ENCODE measurements at regions not wholly inside any gene's neighbourhood (a gene's known extent, or its start where the extent isn't known, plus 50 kb on each side); places are given as distances from the start of the nearest gene placed in this dataset.
A peak's percentile ranks its signal among the peaks of the same experiment; 100 is the strongest.

DNA sequence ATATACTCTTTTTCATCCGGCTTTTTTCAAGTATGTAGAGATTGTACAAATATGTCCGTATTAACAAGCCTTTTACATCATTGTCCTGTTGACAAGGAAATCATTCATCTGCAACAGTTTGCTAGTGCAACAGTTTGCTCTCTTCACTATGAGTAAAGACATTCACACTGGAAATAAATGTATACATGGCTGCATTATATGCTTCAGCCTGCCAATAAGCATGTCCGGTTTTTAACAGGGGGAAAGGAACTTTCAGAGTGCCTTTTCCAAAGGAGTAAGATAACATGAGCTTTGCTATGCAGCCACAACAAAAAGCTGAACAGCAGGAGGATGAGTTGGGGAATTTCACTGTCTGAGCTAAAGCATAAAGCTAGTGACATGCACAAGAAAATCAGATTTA lies 99.4 kb upstream of the ADTRP start (continued):
- TF ChIP-seq, protein P1, sequence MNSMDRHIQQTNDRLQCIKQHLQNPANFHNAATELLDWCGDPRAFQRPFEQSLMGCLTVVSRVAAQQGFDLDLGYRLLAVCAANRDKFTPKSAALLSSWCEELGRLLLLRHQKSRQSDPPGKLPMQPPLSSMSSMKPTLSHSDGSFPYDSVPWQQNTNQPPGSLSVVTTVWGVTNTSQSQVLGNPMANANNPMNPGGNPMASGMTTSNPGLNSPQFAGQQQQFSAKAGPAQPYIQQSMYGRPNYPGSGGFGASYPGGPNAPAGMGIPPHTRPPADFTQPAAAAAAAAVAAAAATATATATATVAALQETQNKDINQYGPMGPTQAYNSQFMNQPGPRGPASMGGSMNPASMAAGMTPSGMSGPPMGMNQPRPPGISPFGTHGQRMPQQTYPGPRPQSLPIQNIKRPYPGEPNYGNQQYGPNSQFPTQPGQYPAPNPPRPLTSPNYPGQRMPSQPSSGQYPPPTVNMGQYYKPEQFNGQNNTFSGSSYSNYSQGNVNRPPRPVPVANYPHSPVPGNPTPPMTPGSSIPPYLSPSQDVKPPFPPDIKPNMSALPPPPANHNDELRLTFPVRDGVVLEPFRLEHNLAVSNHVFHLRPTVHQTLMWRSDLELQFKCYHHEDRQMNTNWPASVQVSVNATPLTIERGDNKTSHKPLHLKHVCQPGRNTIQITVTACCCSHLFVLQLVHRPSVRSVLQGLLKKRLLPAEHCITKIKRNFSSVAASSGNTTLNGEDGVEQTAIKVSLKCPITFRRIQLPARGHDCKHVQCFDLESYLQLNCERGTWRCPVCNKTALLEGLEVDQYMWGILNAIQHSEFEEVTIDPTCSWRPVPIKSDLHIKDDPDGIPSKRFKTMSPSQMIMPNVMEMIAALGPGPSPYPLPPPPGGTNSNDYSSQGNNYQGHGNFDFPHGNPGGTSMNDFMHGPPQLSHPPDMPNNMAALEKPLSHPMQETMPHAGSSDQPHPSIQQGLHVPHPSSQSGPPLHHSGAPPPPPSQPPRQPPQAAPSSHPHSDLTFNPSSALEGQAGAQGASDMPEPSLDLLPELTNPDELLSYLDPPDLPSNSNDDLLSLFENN (IDR thresholded peaks at IDR 0.05; ENCODE audit: low read depth in 2 of 2, low read length in 2 of 2), result no peak
- TF ChIP-seq ZSCAN32 (CRISPR knock-in tag; IDR thresholded peaks at IDR 0.05) (no peak), SOX6 (IDR thresholded peaks at IDR 0.05) (no peak)

DNA sequence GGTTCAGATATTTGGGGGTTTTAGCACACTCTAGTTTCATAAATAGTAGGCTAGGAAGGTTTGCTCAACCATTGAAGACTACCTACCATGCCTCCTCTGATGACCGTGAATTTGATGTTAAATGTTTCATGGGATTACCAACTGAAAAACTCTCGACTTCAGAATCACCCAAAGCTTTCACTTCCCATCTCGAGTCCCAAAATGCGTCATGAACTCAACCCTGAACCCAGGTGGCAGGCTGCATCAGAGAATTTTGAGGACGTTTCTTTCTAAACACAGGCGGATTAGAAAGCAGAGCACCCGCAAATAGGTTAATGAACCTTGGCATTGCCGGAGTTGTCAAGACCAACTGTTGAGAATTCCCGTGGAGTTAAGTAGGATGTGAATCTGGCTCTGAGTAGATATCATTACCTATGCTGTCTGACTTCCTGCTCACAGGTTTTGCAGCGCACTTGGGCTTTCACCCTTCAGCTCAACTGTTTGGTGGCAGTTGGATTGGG lies 98.4 kb upstream of the ADTRP start:
- DNase-seq (ENCODE audit: extremely low read depth in 1 of 4, low spot score in 3 of 4) (no peak), ATAC-seq (no peak), FAIRE-seq (no peak)
- no peak overlapping the region for H3K27ac ChIP-seq (ENCODE audit: extremely low read depth, low read depth, low read length)
- no peak overlapping the region for H3K4me2 ChIP-seq (ENCODE audit: insufficient read depth, low read length)
- BruUV-seq (replicated peaks), result no TSS peak
- intact Hi-C loops (cut with micrococcal nuclease) (no loop called here), in situ Hi-C loops (cut with MboI) (no loop called here)
- peaks cover 0 to 4% of the 10 kb centered on the region in 2 experiments; a peak in 2 of 5 replicates for H3K4me1 ChIP-seq (replicated peaks in 1 of 2; ENCODE audit: control insufficient read depth in 2 of 2, insufficient read depth in 2 of 2, low read length in 2 of 2)
- H2AFZ ChIP-seq (ENCODE audit: low read depth, low read length), result peak overlapping the region; percentile 35; the same call in 1 of the 2 replicates
- no peaks in the 10 kb centered on the region for H3K79me2 ChIP-seq (ENCODE audit: control insufficient read depth, insufficient read depth, low read length)
- peaks cover 11% of the 10 kb centered on the region for H3K9me3 ChIP-seq (replicated peaks; ENCODE audit: control insufficient read depth, insufficient read depth, low read depth, low read length)
- no peak overlapping the region for H3K4me3 ChIP-seq
- H3K9me1 ChIP-seq (ENCODE audit: control insufficient read depth, insufficient read depth, low read length), result no peaks in the 10 kb centered on the region
- H3K27me3 ChIP-seq (ENCODE audit: control insufficient read depth in 2 of 2, insufficient read depth in 2 of 2, low read length in 2 of 2), result no peaks in the 10 kb centered on the region
- H3K36me3 ChIP-seq (ENCODE audit: control insufficient read depth, insufficient read depth, low read length), result no peaks in the 10 kb centered on the region
- no peaks in the 10 kb centered on the region for H4K20me1 ChIP-seq (replicated peaks; ENCODE audit: control insufficient read depth, insufficient read depth, low read length)
- ChIA-PET CTCF (ENCODE audit: low intra/inter-chr PET ratio) (no interaction called here), POLR2A (interaction anchor here (1.2 to 1.3 kb wide), 2 partner anchors 11 to 138 kb away, joined by 3 to 4 read pairs; no protein-coding TSS in a partner anchor)
- no peak overlapping the region for H3K9ac ChIP-seq (ENCODE audit: insufficient read depth in 1 of 2, low read depth in 2 of 2, low read length in 2 of 2)
- WGBS (ENCODE audit: insufficient coverage, low coverage, missing lambda C conversion rate), result 63% methylated on average over 10 of the region's 10 CpGs
- TF ChIP-seq FIP1L1 (IDR thresholded peaks at IDR 0.05; ENCODE audit: low read depth, low read length, poor library complexity, severe bottlenecking), result no peak
- TF ChIP-seq NFE2L1 (tag; IDR thresholded peaks at IDR 0.05; ENCODE audit: borderline replicate concordance, low read depth), result no peak
- no peak for TF ChIP-seq ZSCAN32 (CRISPR knock-in tag; IDR thresholded peaks at IDR 0.05)
- TF ChIP-seq IRF2 (CRISPR knock-in tag; IDR thresholded peaks at IDR 0.05), result no peak
- TF ChIP-seq IFI16 (CRISPR knock-in tag; IDR thresholded peaks at IDR 0.05), result no peak
- TF ChIP-seq SP1 (CRISPR knock-in tag; IDR thresholded peaks at IDR 0.05), result no peak
- no peak for TF ChIP-seq ZSCAN29 (IDR thresholded peaks at IDR 0.05)
- TF ChIP-seq CEBPB (tag; IDR thresholded peaks at IDR 0.05), result no peak
- TF ChIP-seq CREBBP (IDR thresholded peaks at IDR 0.05; ENCODE audit: low read depth, low read length), result no peak
- no peak for TF ChIP-seq KHSRP (IDR thresholded peaks at IDR 0.05)
- no peak for TF ChIP-seq ZNF146 (CRISPR knock-in tag; IDR thresholded peaks at IDR 0.05; ENCODE audit: unreplicated experiment)
- TF ChIP-seq, protein P2, sequence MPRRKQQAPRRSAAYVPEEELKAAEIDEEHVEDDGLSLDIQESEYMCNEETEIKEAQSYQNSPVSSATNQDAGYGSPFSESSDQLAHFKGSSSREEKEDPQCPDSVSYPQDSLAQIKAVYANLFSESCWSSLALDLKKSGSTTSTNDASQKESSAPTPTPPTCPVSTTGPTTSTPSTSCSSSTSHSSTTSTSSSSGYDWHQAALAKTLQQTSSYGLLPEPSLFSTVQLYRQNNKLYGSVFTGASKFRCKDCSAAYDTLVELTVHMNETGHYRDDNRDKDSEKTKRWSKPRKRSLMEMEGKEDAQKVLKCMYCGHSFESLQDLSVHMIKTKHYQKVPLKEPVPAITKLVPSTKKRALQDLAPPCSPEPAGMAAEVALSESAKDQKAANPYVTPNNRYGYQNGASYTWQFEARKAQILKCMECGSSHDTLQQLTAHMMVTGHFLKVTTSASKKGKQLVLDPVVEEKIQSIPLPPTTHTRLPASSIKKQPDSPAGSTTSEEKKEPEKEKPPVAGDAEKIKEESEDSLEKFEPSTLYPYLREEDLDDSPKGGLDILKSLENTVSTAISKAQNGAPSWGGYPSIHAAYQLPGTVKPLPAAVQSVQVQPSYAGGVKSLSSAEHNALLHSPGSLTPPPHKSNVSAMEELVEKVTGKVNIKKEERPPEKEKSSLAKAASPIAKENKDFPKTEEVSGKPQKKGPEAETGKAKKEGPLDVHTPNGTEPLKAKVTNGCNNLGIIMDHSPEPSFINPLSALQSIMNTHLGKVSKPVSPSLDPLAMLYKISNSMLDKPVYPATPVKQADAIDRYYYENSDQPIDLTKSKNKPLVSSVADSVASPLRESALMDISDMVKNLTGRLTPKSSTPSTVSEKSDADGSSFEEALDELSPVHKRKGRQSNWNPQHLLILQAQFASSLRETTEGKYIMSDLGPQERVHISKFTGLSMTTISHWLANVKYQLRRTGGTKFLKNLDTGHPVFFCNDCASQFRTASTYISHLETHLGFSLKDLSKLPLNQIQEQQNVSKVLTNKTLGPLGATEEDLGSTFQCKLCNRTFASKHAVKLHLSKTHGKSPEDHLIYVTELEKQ (CRISPR knock-in tag; IDR thresholded peaks at IDR 0.05), result no peak

Data from K562 (cell line).